Lower lobe of right lung (tissue), 2 donors: ENCODE measurements at regions not wholly inside any gene's neighbourhood (a gene's known extent, or its start where the extent isn't known, plus 50 kb on each side); places are given as distances from the start of the nearest gene placed in this dataset.

ENCODE experiments used
- ATAC-seq, 2 donors: fragments of 200-7000 bp; cut with Tn5 transposase; one replicate each; pipeline ENCODE4 v1.9.1; 2020 to 2022; ENCODE audit warnings: mild to moderate bottlenecking in 2 of 2, moderate library complexity in 2 of 2
- DNase-seq: peaks from one replicate; pipeline ENCODE4 v3.0.0-alpha.2; 2020
- H3K27ac ChIP-seq: fragments of 200-600 bp; one replicate; pipeline ENCODE4 v1.8.0; 2022
- H3K27me3 ChIP-seq: fragments of 200-600 bp; one replicate; pipeline ENCODE4 v1.8.0; 2022; ENCODE audit warnings: low read depth
- H3K36me3 ChIP-seq: fragments of 200-600 bp; one replicate; pipeline ENCODE4 v1.8.0; 2022; ENCODE audit warnings: mild to moderate bottlenecking
- H3K4me1 ChIP-seq: fragments of 200-600 bp; one replicate; pipeline ENCODE4 v1.8.0; 2022
- H3K4me3 ChIP-seq: fragments of 200-600 bp; one replicate; pipeline ENCODE4 v1.8.0; 2022; ENCODE audit warnings: mild to moderate bottlenecking
- H3K9me3 ChIP-seq: fragments of 200-600 bp; one replicate; pipeline ENCODE4 v1.8.0; 2022
- CTCF ChIP-seq: fragments of 200-600 bp; IDR thresholded peaks from one replicate; pipeline ENCODE4 v1.8.0; 2022; ENCODE audit warnings: antibody characterized with exemption, mild to moderate bottlenecking
- intact Hi-C: fragments of 100-400 bp; cut with DNase I; formaldehyde crosslinking; loops from one replicate; pipeline ENCODE4 v1.11.0; 2022
- donor health status: DM: no; HTN: yes; CAD: no; lungs with severe emphysema.

GRCh38 chr12:109653890-109654289, 59.7 kb upstream of the FAM222A start:
- H3K9me3 ChIP-seq: no peaks in the 10 kb centered on the region
- H3K27ac ChIP-seq: no peak overlapping the region
- no peak for DNase-seq
- no peak overlapping the region for H3K4me3 ChIP-seq
- no peak for ATAC-seq
- H3K4me1 ChIP-seq: no peaks in the 10 kb centered on the region
- no peaks in the 10 kb centered on the region for H3K36me3 ChIP-seq
- TF ChIP-seq CTCF: no peak
- intact Hi-C loops: no loop called here
- peaks cover 4% of the 10 kb centered on the region for H3K27me3 ChIP-seq

GRCh38 chr12:109654357-109654756, 59.3 kb upstream of the FAM222A start:
- DNase-seq (no peak), ATAC-seq (no peak)
- peaks cover 4% of the 10 kb centered on the region for H3K27me3 ChIP-seq
- intact Hi-C loops: no loop called here
- no peak overlapping the region for H3K4me3 ChIP-seq
- no peaks in the 10 kb centered on the region for H3K9me3 ChIP-seq
- no peak overlapping the region for H3K27ac ChIP-seq
- no peaks in the 10 kb centered on the region for H3K36me3 ChIP-seq
- TF ChIP-seq CTCF: no peak
- H3K4me1 ChIP-seq: no peaks in the 10 kb centered on the region

- TF ChIP-seq CTCF: no peak
- ATAC-seq (no peak), DNase-seq (no peak)
- Histone ChIP-seq H3K27ac (no peak overlapping the region), H3K4me1 (no peaks in the 10 kb centered on the region), H3K27me3 (peaks cover 4% of the 10 kb centered on the region), H3K4me3 (no peak overlapping the region), H3K36me3 (no peaks in the 10 kb centered on the region), H3K9me3 (no peaks in the 10 kb centered on the region)
- intact Hi-C loops: no loop called here
Observed at GRCh38 chr12:109655578-109655977, 58.0 kb upstream of the FAM222A start.

- no peak overlapping the region for H3K27ac ChIP-seq
- H3K4me1 ChIP-seq: no peaks in the 10 kb centered on the region
- ATAC-seq (no peak), DNase-seq (no peak)
- H3K36me3 ChIP-seq: no peaks in the 10 kb centered on the region
- intact Hi-C loops: no loop called here
- TF ChIP-seq CTCF: no peak
- H3K9me3 ChIP-seq: no peaks in the 10 kb centered on the region
- no peak overlapping the region for H3K4me3 ChIP-seq
- peaks cover 4% of the 10 kb centered on the region for H3K27me3 ChIP-seq
Observed at GRCh38 chr12:109656743-109657142, 56.9 kb upstream of the FAM222A start.

- no peak for TF ChIP-seq CTCF
- H3K36me3 ChIP-seq: no peaks in the 10 kb centered on the region
- no peaks in the 10 kb centered on the region for H3K9me3 ChIP-seq
- H3K4me3 ChIP-seq: no peak overlapping the region
- H3K4me1 ChIP-seq: no peaks in the 10 kb centered on the region
- no peak for ATAC-seq
- intact Hi-C loops: no loop called here
- peaks cover 16% of the 10 kb centered on the region for H3K27me3 ChIP-seq
- DNase-seq: no peak
- H3K27ac ChIP-seq: no peak overlapping the region
Observed at GRCh38 chr12:109663795-109664194, 49.8 kb upstream of the FAM222A start.
